Fibroblast of skin of right biceps (primary cell): ENCODE measurements at regions not wholly inside any gene's neighbourhood (a gene's known extent, or its start where the extent isn't known, plus 50 kb on each side); places are given as distances from the start of the nearest gene placed in this dataset.

Source experiments
- DNase-seq: peaks from one replicate; pipeline ENCODE4 v3.0.0-alpha.2; 2013

- DNase-seq, result no peak
Observed at GRCh38 chr12:115569345-115570068, 708.0 kb downstream of the MED13L start.

- no peak for DNase-seq
Observed at GRCh38 chr12:115558281-115558680, 719.2 kb downstream of the MED13L start.

- no peak for DNase-seq
Observed at GRCh38 chr12:115553622-115554021, 723.9 kb downstream of the MED13L start.

- no peak for DNase-seq
Observed at GRCh38 chr12:115543269-115543668, 734.2 kb downstream of the MED13L start.

GRCh38 chr12:115542656-115543055 lies 734.8 kb downstream of the MED13L start:
- no peak for DNase-seq

GRCh38 chr12:115541891-115542421 lies 735.5 kb downstream of the MED13L start:
- DNase-seq, result peak; percentile 52

GRCh38 chr12:115528466-115528865 lies 749.0 kb downstream of the MED13L start:
- DNase-seq, result peak; percentile 63

GRCh38 chr12:115521771-115522409 lies 755.6 kb downstream of the MED13L start:
- DNase-seq, result no peak

- no peak for DNase-seq
Observed at GRCh38 chr12:115519887-115520286, 757.6 kb downstream of the MED13L start.

GRCh38 chr12:115519359-115519758 lies 758.1 kb downstream of the MED13L start:
- no peak for DNase-seq

- DNase-seq, result no peak
Observed at GRCh38 chr12:115517913-115518312, 759.6 kb downstream of the MED13L start.

GRCh38 chr12:115511986-115512711 lies 765.3 kb downstream of the MED13L start:
- DNase-seq, result no peak

- no peak for DNase-seq
Observed at GRCh38 chr12:115511305-115511704, 766.2 kb downstream of the MED13L start.

GRCh38 chr12:115508990-115509389 lies 768.5 kb downstream of the MED13L start:
- no peak for DNase-seq

GRCh38 chr12:115507951-115508722 lies 769.4 kb downstream of the MED13L start:
- DNase-seq, result no peak

GRCh38 chr12:115507560-115507889 lies 770.0 kb downstream of the MED13L start:
- no peak for DNase-seq

- DNase-seq, result no peak
Observed at GRCh38 chr12:115506822-115507559, 770.5 kb downstream of the MED13L start.

GRCh38 chr12:115504306-115505290 lies 772.9 kb downstream of the MED13L start:
- DNase-seq, result no peak

- DNase-seq, result no peak
Observed at GRCh38 chr12:115500872-115501271, 776.6 kb downstream of the MED13L start.

- DNase-seq, result no peak
Observed at GRCh38 chr12:115495300-115495699, 782.2 kb downstream of the MED13L start.

- no peak for DNase-seq
Observed at GRCh38 chr12:115492553-115492952, 784.9 kb downstream of the MED13L start.
